T-helper 2 cell treated with Interferon-gamma antibody and Interleukin-4, amounts not matched to agents 5 μg/mL and 100 μg/mL, for 36 hours (primary cell): ENCODE measurements at regions not wholly inside any gene's neighbourhood (a gene's known extent, or its start where the extent isn't known, plus 50 kb on each side); places are given as distances from the start of the nearest gene placed in this dataset.

Experiments used
- DNase-seq: peaks from one replicate; pipeline ENCODE4 v3.0.0; 2021; ENCODE audit warnings: low spot score
- H3K27ac Mint-ChIP-seq: one replicate; pipeline ENCODE4 v1.8.0; 2021; ENCODE audit warnings: mild to moderate bottlenecking, mixed read lengths
- H3K27me3 Mint-ChIP-seq: one replicate; pipeline ENCODE4 v1.8.0; 2021; ENCODE audit warnings: low read depth, mixed read lengths
- H3K36me3 Mint-ChIP-seq: one replicate; pipeline ENCODE4 v1.8.0; 2021; ENCODE audit warnings: low read depth, mixed read lengths
- H3K4me1 Mint-ChIP-seq: one replicate; pipeline ENCODE4 v1.8.0; 2021; ENCODE audit warnings: low read depth, mixed read lengths
- H3K4me3 Mint-ChIP-seq: one replicate; pipeline ENCODE4 v1.8.0; 2022; ENCODE audit warnings: mild to moderate bottlenecking, moderate library complexity, mixed read lengths
- H3K9me3 Mint-ChIP-seq: one replicate; pipeline ENCODE4 v1.8.0; 2021; ENCODE audit warnings: mixed read lengths

DNA sequence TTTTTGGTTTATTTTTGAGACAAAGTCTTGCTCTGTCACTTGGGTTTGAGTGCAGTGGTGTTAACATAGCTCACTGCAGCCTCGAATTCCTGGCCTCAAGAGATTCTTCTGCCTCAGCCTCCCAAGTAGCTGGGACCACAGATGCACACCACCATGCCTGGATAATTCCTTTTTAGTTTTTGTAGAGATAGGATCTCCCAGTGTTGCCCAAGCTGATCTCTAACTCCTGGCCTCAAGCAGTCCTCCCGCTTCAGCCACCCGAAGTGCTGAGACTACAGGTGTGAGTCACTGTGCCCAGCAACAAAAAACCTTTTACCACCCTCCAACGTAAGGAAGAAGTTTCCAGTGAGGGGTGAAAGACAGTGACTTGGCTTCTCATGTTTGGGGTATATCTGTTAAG is 81.1 kb upstream of the TSHZ3 start:
- H3K4me1 Mint-ChIP-seq, result no peaks in the 10 kb centered on the region
- DNase-seq, result no peak
- H3K4me3 Mint-ChIP-seq, result no peak overlapping the region
- H3K27me3 Mint-ChIP-seq, result no peaks in the 10 kb centered on the region
- no peaks in the 10 kb centered on the region for H3K36me3 Mint-ChIP-seq
- H3K27ac Mint-ChIP-seq, result no peak overlapping the region
- peaks cover 7% of the 10 kb centered on the region for H3K9me3 Mint-ChIP-seq

GRCh38 chr19:31432201-31432810 is 83.1 kb upstream of the TSHZ3 start:
- no peak for DNase-seq
- H3K4me1 Mint-ChIP-seq, result no peaks in the 10 kb centered on the region
- no peak overlapping the region for H3K4me3 Mint-ChIP-seq
- H3K27me3 Mint-ChIP-seq, result no peaks in the 10 kb centered on the region
- peaks cover 13% of the 10 kb centered on the region for H3K9me3 Mint-ChIP-seq
- no peak overlapping the region for H3K27ac Mint-ChIP-seq
- H3K36me3 Mint-ChIP-seq, result no peaks in the 10 kb centered on the region

DNA sequence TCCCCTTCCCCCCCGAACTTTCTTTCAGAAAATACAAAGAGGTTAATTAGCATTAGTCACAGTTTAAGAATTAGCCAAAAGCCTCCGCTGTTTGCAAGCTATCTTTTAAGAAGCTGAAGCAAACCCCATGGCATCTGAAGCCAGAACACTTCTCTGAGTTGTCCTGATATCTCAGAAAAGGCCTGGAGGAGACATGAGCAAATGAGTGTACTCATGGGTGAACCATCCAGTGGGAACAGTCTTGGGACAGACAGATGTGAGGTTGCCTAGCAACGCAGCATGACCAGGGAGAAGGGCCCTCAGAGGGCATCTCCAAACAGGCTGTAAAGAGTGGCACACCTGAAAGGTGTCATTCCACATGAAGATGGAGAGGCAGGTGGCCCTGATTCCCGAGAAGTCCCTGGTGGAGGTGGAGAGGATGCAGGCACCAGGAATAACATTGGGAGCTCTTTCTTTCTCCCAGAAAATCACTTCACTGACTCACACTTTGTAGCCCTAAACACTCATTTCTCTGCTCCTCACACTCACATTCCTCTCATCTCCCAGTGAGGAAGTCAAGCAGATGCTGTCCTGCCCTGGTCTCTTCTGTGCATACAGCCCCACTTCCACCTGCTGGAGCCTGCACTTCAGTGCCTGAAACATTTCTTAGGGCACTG is 87.0 kb upstream of the TSHZ3 start:
- no peaks in the 10 kb centered on the region for H3K4me1 Mint-ChIP-seq
- no peaks in the 10 kb centered on the region for H3K36me3 Mint-ChIP-seq
- no peaks in the 10 kb centered on the region for H3K27me3 Mint-ChIP-seq
- peaks cover 13% of the 10 kb centered on the region for H3K9me3 Mint-ChIP-seq
- H3K27ac Mint-ChIP-seq, result no peak overlapping the region
- DNase-seq, result no peak
- no peak overlapping the region for H3K4me3 Mint-ChIP-seq

DNA sequence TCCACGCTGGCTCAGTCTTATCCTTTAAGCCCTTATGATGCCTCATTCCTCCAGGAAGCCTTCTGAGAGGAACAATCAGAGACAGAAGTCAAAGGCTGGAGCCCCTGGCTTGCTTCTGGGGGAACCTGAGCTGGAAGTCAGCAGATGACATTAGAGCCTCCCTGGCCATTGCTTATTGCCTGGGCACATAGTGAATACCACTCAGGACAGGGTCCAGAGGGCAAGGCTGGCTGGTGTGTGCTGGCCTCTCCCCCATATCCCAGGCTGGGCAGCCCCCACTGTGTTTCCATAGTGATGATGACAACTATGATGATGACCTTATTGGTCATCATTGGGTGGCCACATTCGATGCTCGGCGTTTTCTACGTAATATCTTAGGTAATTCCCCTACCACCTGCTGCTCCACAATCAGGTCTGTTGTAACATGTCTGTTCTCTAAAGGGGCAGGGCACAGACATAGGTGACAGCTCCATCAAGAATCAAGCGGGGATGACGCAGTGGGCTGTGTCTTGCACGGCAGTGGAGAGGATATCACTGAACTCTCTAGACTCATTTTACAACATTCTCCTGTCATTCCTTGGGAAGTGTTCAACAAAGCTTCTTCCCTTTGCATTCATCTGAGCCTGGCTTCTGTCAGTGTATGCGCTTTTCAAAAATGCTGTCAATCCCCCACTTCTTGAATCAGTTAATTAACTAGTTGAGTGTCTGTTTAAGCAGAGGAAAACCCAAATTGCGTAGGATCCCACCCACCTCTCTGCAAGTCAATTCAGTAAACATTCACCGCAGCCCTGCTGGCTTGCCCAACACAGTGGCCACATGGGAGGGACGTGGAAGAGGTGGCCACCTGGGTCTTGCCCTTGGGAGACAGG is 89.4 kb upstream of the TSHZ3 start:
- no peaks in the 10 kb centered on the region for H3K4me1 Mint-ChIP-seq
- H3K9me3 Mint-ChIP-seq, result peaks cover 13% of the 10 kb centered on the region
- no peaks in the 10 kb centered on the region for H3K36me3 Mint-ChIP-seq
- no peak overlapping the region for H3K4me3 Mint-ChIP-seq
- no peak overlapping the region for H3K27ac Mint-ChIP-seq
- DNase-seq, result no peak
- H3K27me3 Mint-ChIP-seq, result no peaks in the 10 kb centered on the region

- no peak for DNase-seq
- no peak overlapping the region for H3K4me3 Mint-ChIP-seq
- no peaks in the 10 kb centered on the region for H3K36me3 Mint-ChIP-seq
- H3K9me3 Mint-ChIP-seq, result peaks cover 9% of the 10 kb centered on the region
- H3K27me3 Mint-ChIP-seq, result no peaks in the 10 kb centered on the region
- no peak overlapping the region for H3K27ac Mint-ChIP-seq
- no peaks in the 10 kb centered on the region for H3K4me1 Mint-ChIP-seq
Observed at GRCh38 chr19:31439270-31439573, 90.0 kb upstream of the TSHZ3 start.

- Mint-ChIP-seq H3K4me3 (no peak overlapping the region), H3K27ac (no peak overlapping the region), H3K27me3 (no peaks in the 10 kb centered on the region), H3K4me1 (no peaks in the 10 kb centered on the region), H3K36me3 (no peaks in the 10 kb centered on the region), H3K9me3 (no peaks in the 10 kb centered on the region)
- DNase-seq, result no peak
Observed at GRCh38 chr19:31444931-31445330, 95.7 kb upstream of the TSHZ3 start.

- H3K4me1 Mint-ChIP-seq, result no peaks in the 10 kb centered on the region
- no peaks in the 10 kb centered on the region for H3K27me3 Mint-ChIP-seq
- H3K9me3 Mint-ChIP-seq, result no peaks in the 10 kb centered on the region
- H3K4me3 Mint-ChIP-seq, result no peak overlapping the region
- no peak overlapping the region for H3K27ac Mint-ChIP-seq
- DNase-seq, result no peak
- H3K36me3 Mint-ChIP-seq, result no peaks in the 10 kb centered on the region
Observed at GRCh38 chr19:31445406-31445805, 96.2 kb upstream of the TSHZ3 start.

DNA sequence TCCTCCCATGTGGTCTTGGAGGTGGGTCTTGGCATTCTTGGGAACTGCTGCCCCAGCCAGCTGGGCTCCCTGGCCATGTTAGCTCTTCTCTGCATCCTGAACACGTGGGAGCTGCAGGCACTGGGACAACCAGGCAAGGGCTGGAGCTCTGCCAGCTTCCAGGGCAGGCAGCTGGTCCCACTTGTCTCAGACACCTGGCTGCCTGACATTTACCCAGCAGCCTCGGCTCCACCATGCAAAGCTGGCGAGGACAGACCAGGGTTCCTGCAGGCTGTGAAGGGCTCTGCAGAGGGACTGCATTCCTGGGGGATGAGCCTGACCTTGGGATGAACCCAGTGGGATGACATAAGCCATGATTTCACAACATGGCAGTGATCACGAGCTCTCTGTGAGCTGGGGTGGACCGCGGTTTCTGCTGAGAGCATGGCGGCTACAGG is 99.0 kb upstream of the TSHZ3 start:
- Mint-ChIP-seq H3K27ac (no peak overlapping the region), H3K4me1 (no peaks in the 10 kb centered on the region), H3K27me3 (no peaks in the 10 kb centered on the region), H3K4me3 (no peak overlapping the region), H3K9me3 (no peaks in the 10 kb centered on the region), H3K36me3 (no peaks in the 10 kb centered on the region)
- DNase-seq, result no peak

GRCh38 chr19:31449379-31449778 is 100.1 kb upstream of the TSHZ3 start:
- H3K9me3 Mint-ChIP-seq, result no peaks in the 10 kb centered on the region

DNA sequence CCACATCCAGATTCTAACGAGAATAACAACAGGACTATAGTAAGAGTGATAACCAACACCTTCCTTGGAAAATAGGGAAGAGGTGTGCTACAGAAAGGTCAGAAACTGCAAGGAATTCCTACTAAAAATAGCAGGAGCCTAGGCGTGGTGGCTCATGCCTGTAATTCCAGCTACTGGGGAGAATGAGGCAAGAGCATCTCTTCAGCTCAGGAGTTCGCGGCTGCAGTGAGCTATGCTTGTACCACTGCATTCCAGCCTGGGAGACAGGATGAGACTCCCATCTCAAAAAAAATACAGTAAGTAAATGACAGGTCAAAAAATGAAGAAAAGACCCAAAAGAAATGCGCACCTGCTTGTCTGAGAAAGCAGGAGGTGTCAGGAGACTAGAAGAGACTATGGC is 101.5 kb upstream of the TSHZ3 start:
- H3K9me3 Mint-ChIP-seq, result no peaks in the 10 kb centered on the region
- H3K4me1 Mint-ChIP-seq, result no peaks in the 10 kb centered on the region
- no peak overlapping the region for H3K27ac Mint-ChIP-seq
- H3K36me3 Mint-ChIP-seq, result no peaks in the 10 kb centered on the region
- no peak for DNase-seq
- no peak overlapping the region for H3K4me3 Mint-ChIP-seq
- H3K27me3 Mint-ChIP-seq, result no peaks in the 10 kb centered on the region

More at GRCh38 chr19:31449379-31449778, 100.1 kb upstream of the TSHZ3 start:
- Mint-ChIP-seq H3K36me3 (no peaks in the 10 kb centered on the region), H3K4me1 (no peaks in the 10 kb centered on the region), H3K27me3 (no peaks in the 10 kb centered on the region), H3K27ac (no peak overlapping the region), H3K4me3 (no peak overlapping the region)
- DNase-seq, result no peak

- H3K9me3 Mint-ChIP-seq, result no peaks in the 10 kb centered on the region
- no peak overlapping the region for H3K27ac Mint-ChIP-seq
- no peak for DNase-seq
Observed at GRCh38 chr19:31451686-31452330, 102.6 kb upstream of the TSHZ3 start.

GRCh38 chr19:31459430-31459829 is 110.2 kb upstream of the TSHZ3 start:
- Mint-ChIP-seq H3K36me3 (no peaks in the 10 kb centered on the region), H3K27me3 (no peaks in the 10 kb centered on the region), H3K27ac (no peak overlapping the region), H3K4me3 (no peak overlapping the region), H3K9me3 (no peaks in the 10 kb centered on the region), H3K4me1 (no peaks in the 10 kb centered on the region)
- no peak for DNase-seq

More at GRCh38 chr19:31451686-31452330, 102.6 kb upstream of the TSHZ3 start:
- Mint-ChIP-seq H3K27me3 (no peaks in the 10 kb centered on the region), H3K4me1 (no peaks in the 10 kb centered on the region), H3K4me3 (no peak overlapping the region), H3K36me3 (no peaks in the 10 kb centered on the region)

GRCh38 chr19:31461814-31462539 is 112.7 kb upstream of the TSHZ3 start:
- no peak for DNase-seq
- Mint-ChIP-seq H3K36me3 (no peaks in the 10 kb centered on the region), H3K4me1 (no peaks in the 10 kb centered on the region), H3K4me3 (no peak overlapping the region), H3K27me3 (no peaks in the 10 kb centered on the region), H3K27ac (no peak overlapping the region), H3K9me3 (no peaks in the 10 kb centered on the region)
